ENCODE measurements at regions not wholly inside any gene's neighbourhood (a gene's known extent, or its start where the extent isn't known, plus 50 kb on each side); places are given as distances from the start of the nearest gene placed in this dataset.

DNA sequence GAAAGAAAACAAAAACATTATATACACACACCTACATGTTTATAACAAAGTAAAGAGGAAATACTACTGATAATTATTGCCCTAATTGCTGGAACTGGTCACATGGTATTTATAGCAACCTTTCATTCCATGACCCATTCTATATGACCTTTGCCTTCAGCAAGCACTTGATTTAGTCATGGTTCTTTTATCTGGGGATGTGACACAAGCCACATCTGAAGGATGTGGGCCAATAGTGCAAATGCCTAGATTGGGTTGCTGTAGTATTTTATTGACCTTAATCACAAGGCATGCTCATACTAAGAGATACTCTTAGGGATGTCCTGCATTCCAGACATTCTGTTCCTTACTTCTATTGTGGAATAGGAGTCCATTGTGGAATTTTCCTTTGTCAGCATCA, 723.5 kb upstream of the POM121L12 start:
- no peak for TF ChIP-seq CTCF (IDR thresholded peaks at IDR 0.05)

DNA sequence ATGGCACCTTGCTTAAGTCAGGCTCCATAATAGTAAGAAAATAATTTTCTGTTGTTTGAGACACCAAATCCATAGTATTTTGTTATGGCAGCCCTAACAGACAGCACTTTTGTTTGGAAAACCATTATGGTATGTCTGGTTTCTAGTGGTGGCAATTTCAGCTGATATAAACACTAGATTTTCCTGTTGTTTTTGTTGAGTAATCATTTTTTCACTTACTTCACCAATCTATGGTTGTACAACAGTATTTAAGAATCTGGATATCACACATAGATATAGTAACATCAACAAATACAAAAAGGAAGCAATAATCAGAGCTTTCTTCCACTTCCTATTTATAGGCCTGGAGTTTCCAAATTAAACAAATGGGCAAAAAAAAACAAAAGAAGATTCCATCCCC, 725.8 kb upstream of the POM121L12 start:
- TF ChIP-seq CTCF (IDR thresholded peaks at IDR 0.05), result no peak

GRCh38 chr7:52302765-52303520, 732.5 kb upstream of the POM121L12 start:
- no peak for TF ChIP-seq CTCF (IDR thresholded peaks at IDR 0.05)

GRCh38 chr7:52297128-52297527, 738.3 kb upstream of the POM121L12 start:
- no peak for TF ChIP-seq CTCF (IDR thresholded peaks at IDR 0.05)

- TF ChIP-seq CTCF (IDR thresholded peaks at IDR 0.05), result no peak
Observed at GRCh38 chr7:52294942-52295341, 740.5 kb upstream of the POM121L12 start.

DNA sequence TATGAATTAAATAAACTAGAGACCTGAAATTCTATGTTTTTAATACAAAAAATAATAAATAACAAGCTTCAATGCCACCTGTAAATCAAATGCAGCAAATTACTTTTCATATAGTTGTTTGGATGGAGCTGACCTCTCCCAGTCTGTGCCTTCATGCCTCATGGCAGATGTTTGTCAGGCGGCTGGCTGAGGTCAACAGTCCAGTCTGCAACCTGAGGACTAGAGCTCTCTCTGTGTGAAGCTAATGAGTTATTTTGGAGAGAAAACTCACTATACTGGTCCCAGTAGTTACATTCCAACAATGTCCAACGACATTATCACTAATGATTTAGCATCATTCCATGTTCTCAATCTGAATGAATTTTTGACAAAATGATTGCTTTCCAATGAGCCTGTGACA, 746.2 kb upstream of the POM121L12 start:
- TF ChIP-seq CTCF (IDR thresholded peaks at IDR 0.05), result no peak

- no peak for TF ChIP-seq CTCF (IDR thresholded peaks at IDR 0.05)
Observed at GRCh38 chr7:52287698-52288097, 747.7 kb upstream of the POM121L12 start.

DNA sequence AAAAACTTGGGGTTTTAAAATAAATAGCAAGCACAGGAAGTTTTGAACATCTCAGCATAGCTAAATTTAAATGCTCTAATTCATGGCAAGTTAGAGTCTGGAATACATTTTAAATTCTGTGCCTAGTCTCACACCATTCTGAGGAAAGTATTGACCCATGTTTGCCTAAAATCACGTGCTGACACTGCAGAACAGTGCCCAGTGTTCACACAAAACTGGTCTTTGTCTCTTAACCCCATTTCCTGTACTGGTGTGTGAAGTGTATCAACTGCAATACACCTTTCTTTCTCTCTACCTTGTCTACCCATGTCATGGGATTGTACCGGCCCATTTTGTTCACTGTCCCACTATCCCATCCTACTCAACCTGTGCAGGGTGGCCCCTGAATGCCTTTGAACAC, 749.7 kb upstream of the POM121L12 start:
- no peak for TF ChIP-seq CTCF (IDR thresholded peaks at IDR 0.05)

All from LNCAP (cell line).